ENCODE measurements at regions not wholly inside any gene's neighbourhood (a gene's known extent, or its start where the extent isn't known, plus 50 kb on each side); places are given as distances from the start of the nearest gene placed in this dataset.

- ATAC-seq: no peak
- no peak for TF ChIP-seq POLR2A (IDR thresholded peaks at IDR 0.05)
- TF ChIP-seq, protein P1, sequence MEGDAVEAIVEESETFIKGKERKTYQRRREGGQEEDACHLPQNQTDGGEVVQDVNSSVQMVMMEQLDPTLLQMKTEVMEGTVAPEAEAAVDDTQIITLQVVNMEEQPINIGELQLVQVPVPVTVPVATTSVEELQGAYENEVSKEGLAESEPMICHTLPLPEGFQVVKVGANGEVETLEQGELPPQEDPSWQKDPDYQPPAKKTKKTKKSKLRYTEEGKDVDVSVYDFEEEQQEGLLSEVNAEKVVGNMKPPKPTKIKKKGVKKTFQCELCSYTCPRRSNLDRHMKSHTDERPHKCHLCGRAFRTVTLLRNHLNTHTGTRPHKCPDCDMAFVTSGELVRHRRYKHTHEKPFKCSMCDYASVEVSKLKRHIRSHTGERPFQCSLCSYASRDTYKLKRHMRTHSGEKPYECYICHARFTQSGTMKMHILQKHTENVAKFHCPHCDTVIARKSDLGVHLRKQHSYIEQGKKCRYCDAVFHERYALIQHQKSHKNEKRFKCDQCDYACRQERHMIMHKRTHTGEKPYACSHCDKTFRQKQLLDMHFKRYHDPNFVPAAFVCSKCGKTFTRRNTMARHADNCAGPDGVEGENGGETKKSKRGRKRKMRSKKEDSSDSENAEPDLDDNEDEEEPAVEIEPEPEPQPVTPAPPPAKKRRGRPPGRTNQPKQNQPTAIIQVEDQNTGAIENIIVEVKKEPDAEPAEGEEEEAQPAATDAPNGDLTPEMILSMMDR (IDR thresholded peaks at IDR 0.05 in 4 of 5, conservative IDR thresholded peaks at IDR 0.05 in 1 of 5): no peak
- H3K36me3 ChIP-seq: no peaks in the 10 kb centered on the region
- in situ Hi-C loops (cut with MboI; ENCODE audit: low sequenced_read_pairs in 4 of 4): no loop called here
- intact Hi-C loops (cut with DNase I; ENCODE audit: low total_unique reads): no loop called here
- no peaks in the 10 kb centered on the region for H3K4me1 ChIP-seq
- no peak for DNase-seq
- no peak overlapping the region for H3K27ac ChIP-seq
- no peak overlapping the region for H3K4me3 ChIP-seq
- H3K27me3 ChIP-seq: no peaks in the 10 kb centered on the region
- H3K9me3 ChIP-seq: no peaks in the 10 kb centered on the region
These were observed 702.4 kb upstream of the FZD8 start for GRCh38 chr10:36344240-36345174.

GRCh38 chr10:36342781-36343180 lies 700.7 kb upstream of the FZD8 start:
- H3K27ac ChIP-seq: no peak overlapping the region
- H3K27me3 ChIP-seq: no peaks in the 10 kb centered on the region
- ATAC-seq (no peak), DNase-seq (no peak)
- H3K4me3 ChIP-seq: no peak overlapping the region
- no peaks in the 10 kb centered on the region for H3K4me1 ChIP-seq
- no peaks in the 10 kb centered on the region for H3K36me3 ChIP-seq
- no peak for TF ChIP-seq POLR2A (IDR thresholded peaks at IDR 0.05)
- TF ChIP-seq, protein P1 (IDR thresholded peaks at IDR 0.05 in 4 of 5, conservative IDR thresholded peaks at IDR 0.05 in 1 of 5): no peak
- intact Hi-C loops (cut with DNase I; ENCODE audit: low total_unique reads) (no loop called here), in situ Hi-C loops (cut with MboI; ENCODE audit: low sequenced_read_pairs in 4 of 4) (no loop called here)
- H3K9me3 ChIP-seq: no peaks in the 10 kb centered on the region

- H3K9me3 ChIP-seq: no peaks in the 10 kb centered on the region
- intact Hi-C loops (cut with DNase I; ENCODE audit: low total_unique reads): no loop called here
- TF ChIP-seq, protein P1 (IDR thresholded peaks at IDR 0.05 in 4 of 5, conservative IDR thresholded peaks at IDR 0.05 in 1 of 5): no peak
- no peak for TF ChIP-seq POLR2A (IDR thresholded peaks at IDR 0.05)
These were observed 699.4 kb upstream of the FZD8 start for GRCh38 chr10:36341471-36341870.

DNA sequence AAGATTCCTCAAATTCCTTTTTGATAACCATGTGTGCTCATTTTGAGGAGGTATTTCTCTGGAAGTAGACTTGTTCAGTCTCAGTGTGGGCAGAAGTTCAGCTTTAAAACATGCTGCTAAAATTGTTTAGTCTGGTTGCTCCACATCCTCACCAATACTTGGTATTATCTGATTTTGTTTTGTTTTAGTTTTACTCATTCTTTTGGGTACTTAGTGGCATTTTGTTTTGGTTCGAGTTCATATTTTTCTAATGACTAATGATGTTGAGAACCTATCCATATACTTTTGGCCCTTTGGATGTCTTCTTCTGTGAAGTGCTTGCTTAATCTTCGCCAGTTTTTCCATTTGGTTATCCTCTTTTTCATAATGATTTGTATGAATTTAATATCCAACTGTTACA lies 694.2 kb upstream of the FZD8 start:
- TF ChIP-seq POLR2A (IDR thresholded peaks at IDR 0.05): no peak
- TF ChIP-seq, protein P1 (IDR thresholded peaks at IDR 0.05 in 4 of 5, conservative IDR thresholded peaks at IDR 0.05 in 1 of 5): no peak
- intact Hi-C loops (cut with DNase I; ENCODE audit: low total_unique reads): no loop called here
- H3K27me3 ChIP-seq: no peaks in the 10 kb centered on the region
- no peak overlapping the region for H3K27ac ChIP-seq
- no peaks in the 10 kb centered on the region for H3K36me3 ChIP-seq
- H3K4me3 ChIP-seq: no peak overlapping the region
- DNase-seq (no peak), ATAC-seq (no peak)
- no peaks in the 10 kb centered on the region for H3K9me3 ChIP-seq
- in situ Hi-C loops (cut with MboI; ENCODE audit: low sequenced_read_pairs in 4 of 4): no loop called here
- H3K4me1 ChIP-seq: no peaks in the 10 kb centered on the region

More at GRCh38 chr10:36341471-36341870, 699.4 kb upstream of the FZD8 start:
- H3K4me1 ChIP-seq: no peaks in the 10 kb centered on the region
- H3K36me3 ChIP-seq: no peaks in the 10 kb centered on the region
- no peak overlapping the region for H3K4me3 ChIP-seq
- ATAC-seq (no peak), DNase-seq (no peak)
- no peaks in the 10 kb centered on the region for H3K27me3 ChIP-seq
- in situ Hi-C loops (cut with MboI; ENCODE audit: low sequenced_read_pairs in 4 of 4): no loop called here
- H3K27ac ChIP-seq: no peak overlapping the region

Data from gastrocnemius medialis (tissue), 4 donors.